H9 (cell line): ENCODE measurements at regions not wholly inside any gene's neighbourhood (a gene's known extent, or its start where the extent isn't known, plus 50 kb on each side); places are given as distances from the start of the nearest gene placed in this dataset.

ENCODE experiments used
- DNase-seq: peaks from one replicate; pipeline ENCODE4 v3.0.0-alpha.2; 2017
- H2AFZ ChIP-seq: one replicate; pipeline ENCODE4 v1.6.1; 2013; ENCODE audit warnings: mild to moderate bottlenecking, low read length, control low read depth, moderate library complexity
- H2AK5ac ChIP-seq: 2 replicates; pipeline ENCODE4 v1.6.1; 2013; ENCODE audit warnings: low read length, control low read depth, mixed read lengths; ENCODE audit not compliant: insufficient read length
- H2BK120ac ChIP-seq: one replicate; pipeline ENCODE4 v1.6.1; 2013; ENCODE audit warnings: low read depth, mild to moderate bottlenecking, low read length, control low read depth, inconsistent platforms; ENCODE audit not compliant: poor library complexity, severe bottlenecking
- H2BK12ac ChIP-seq: 2 replicates; pipeline ENCODE4 v1.6.1; 2013; ENCODE audit warnings: low read length, control low read depth, mixed read lengths, low read depth; ENCODE audit not compliant: insufficient read length
- H2BK15ac ChIP-seq: 2 replicates; pipeline ENCODE4 v1.6.1; 2013; ENCODE audit warnings: low read depth, low read length, control low read depth
- H2BK20ac ChIP-seq: one replicate; pipeline ENCODE4 v1.6.1; 2013; ENCODE audit warnings: low read depth, mild to moderate bottlenecking, low read length, control low read depth, inconsistent platforms; ENCODE audit not compliant: poor library complexity, severe bottlenecking
- H2BK5ac ChIP-seq: 2 replicates; pipeline ENCODE4 v1.6.1; 2013; ENCODE audit warnings: low read length, control low read depth, mixed read lengths; ENCODE audit not compliant: insufficient read length
- H3K14ac ChIP-seq: 2 replicates; pipeline ENCODE4 v1.6.1; 2013; ENCODE audit warnings: low read length, control low read depth; ENCODE audit not compliant: insufficient read depth
- H3K18ac ChIP-seq: 2 replicates; pipeline ENCODE4 v1.6.1; 2013; ENCODE audit warnings: low read depth, mild to moderate bottlenecking, mixed read lengths, low read length, control low read depth; ENCODE audit not compliant: insufficient read length
- H3K23ac ChIP-seq: 2 replicates; pipeline ENCODE4 v1.6.1; 2013; ENCODE audit warnings: low read length, control low read depth, mixed read lengths, low read depth; ENCODE audit not compliant: insufficient read length
- H3K23me2 ChIP-seq: 2 replicates; pipeline ENCODE4 v1.6.1; 2013; ENCODE audit warnings: low read depth, mild to moderate bottlenecking, mixed read lengths, low read length, control low read depth; ENCODE audit not compliant: insufficient read length, poor library complexity, severe bottlenecking
- H3K27ac ChIP-seq: 2 replicates; pipeline ENCODE4 v1.5.1; 2013; ENCODE audit warnings: low read length, control low read depth, mixed read lengths, low read depth; ENCODE audit not compliant: insufficient read length
- H3K27me3 ChIP-seq: 2 replicates; pipeline ENCODE4 v1.6.1; 2013; ENCODE audit warnings: low read length, control low read depth, inconsistent platforms; ENCODE audit not compliant: insufficient read depth
- H3K4ac ChIP-seq: 2 replicates; pipeline ENCODE4 v1.6.1; 2013; ENCODE audit warnings: low read depth, mild to moderate bottlenecking, control low read depth, inconsistent platforms, low read length, moderate library complexity
- H3K4me1 ChIP-seq: 2 replicates; pipeline ENCODE4 v1.6.1; 2013; ENCODE audit warnings: low read length, control low read depth, inconsistent platforms; ENCODE audit not compliant: insufficient read depth
- H3K4me2 ChIP-seq: 2 replicates; pipeline ENCODE4 v1.6.1; 2013; ENCODE audit warnings: low read length, control low read depth, mixed read lengths; ENCODE audit not compliant: insufficient read length, insufficient read depth
- H3K56ac ChIP-seq: 2 replicates; pipeline ENCODE4 v1.6.1; 2013; ENCODE audit warnings: low read depth, mild to moderate bottlenecking, mixed read lengths, low read length, control low read depth; ENCODE audit not compliant: insufficient read length
- H3K79me1 ChIP-seq: 2 replicates; pipeline ENCODE4 v1.6.1; 2013; ENCODE audit warnings: low read depth, mild to moderate bottlenecking, moderate library complexity, low read length, control low read depth, inconsistent platforms; ENCODE audit not compliant: insufficient read depth, poor library complexity, severe bottlenecking
- H3K79me2 ChIP-seq: 2 replicates; pipeline ENCODE4 v1.6.1; 2013; ENCODE audit warnings: low read length, control low read depth, inconsistent platforms; ENCODE audit not compliant: insufficient read depth
- H3K9ac ChIP-seq: 2 replicates; pipeline ENCODE4 v1.6.1; 2013; ENCODE audit warnings: low read length, control low read depth, mixed read lengths; ENCODE audit not compliant: insufficient read length; ENCODE audit errors: extremely low read depth
- H3K9me3 ChIP-seq: one replicate; pipeline ENCODE4 v1.6.1; 2013; ENCODE audit warnings: low read depth, low read length, inconsistent platforms; ENCODE audit not compliant: control insufficient read depth
- H3T11ph ChIP-seq: one replicate; pipeline ENCODE4 v1.6.1; 2013; ENCODE audit warnings: mild to moderate bottlenecking, low read length, control low read depth, inconsistent platforms
- H4K20me1 ChIP-seq: one replicate; pipeline ENCODE4 v1.6.1; 2013; ENCODE audit not compliant: control insufficient read depth, insufficient read length, insufficient read depth
- H4K5ac ChIP-seq: 2 replicates; pipeline ENCODE4 v1.6.1; 2013; ENCODE audit warnings: low read depth, mild to moderate bottlenecking, mixed read lengths, low read length, control low read depth; ENCODE audit not compliant: insufficient read length
- H4K8ac ChIP-seq: replicated peaks from 2 replicates; pipeline ENCODE4 v1.6.1; 2013; ENCODE audit warnings: low read length, control low read depth, mixed read lengths, low read depth; ENCODE audit not compliant: insufficient read length
- H4K91ac ChIP-seq: 2 replicates; pipeline ENCODE4 v1.6.1; 2013; ENCODE audit warnings: low read depth, mild to moderate bottlenecking, moderate library complexity, mixed read lengths, low read length, control low read depth; ENCODE audit not compliant: insufficient read length
- H3K27ac Mint-ChIP-seq, 3 experiments: 2 replicates in 2 of 3; 3 replicates in 1 of 3; pipeline ENCODE4 v1.8.0; 2020 to 2021; ENCODE audit warnings: mixed read lengths in 3 of 3, mild to moderate bottlenecking in 1 of 3, moderate library complexity in 1 of 3
- H3K27me3 Mint-ChIP-seq: 2 replicates; pipeline ENCODE4 v1.8.0; 2021; ENCODE audit warnings: low read depth, mild to moderate bottlenecking, moderate library complexity, mixed read lengths
- H3K36me3 Mint-ChIP-seq, 3 experiments: 2 replicates in 2 of 3; 3 replicates in 1 of 3; pipeline ENCODE4 v1.8.0; 2020 to 2021; ENCODE audit warnings: low read depth in 3 of 3, mixed read lengths in 3 of 3; ENCODE audit not compliant: insufficient read depth in 1 of 3
- H3K4me1 Mint-ChIP-seq, 2 experiments: 2 replicates each; pipeline ENCODE4 v1.8.0; 2020; ENCODE audit warnings: mixed read lengths in 2 of 2
- H3K4me3 Mint-ChIP-seq, 2 experiments: 2 replicates in 1 of 2; 3 replicates in 1 of 2; pipeline ENCODE4 v1.8.0; 2020 to 2021; ENCODE audit warnings: mild to moderate bottlenecking in 2 of 2, mixed read lengths in 2 of 2, moderate library complexity in 1 of 2
- H3K9me3 Mint-ChIP-seq, 2 experiments: 2 replicates in 1 of 2; 3 replicates in 1 of 2; pipeline ENCODE4 v1.8.0; 2020; ENCODE audit warnings: mild to moderate bottlenecking in 2 of 2, mixed read lengths in 2 of 2, moderate library complexity in 1 of 2
- CTCF ChIP-seq: fragments of 200-600 bp; sonication (generic); conservative IDR thresholded peaks from 3 replicates; pipeline ENCODE4 v1.8.0; 2021; ENCODE audit warnings: antibody characterized with exemption, mild to moderate bottlenecking
- WGBS: extraction: QIAGEN DNeasy Blood & Tissue Kit; methylation state at CpG from one replicate; pipeline ENCODE4 v1.1.7; 2013; ENCODE audit warnings: missing lambda C conversion rate, low lambda C conversion rate, mixed read lengths; ENCODE audit not compliant: insufficient read length; ENCODE audit errors: extremely low coverage; 5-methylcytosine and 5-hydroxymethylcytosine counted together

GRCh38 chrX:140860718-140861117, 141.7 kb upstream of the SPANXB1 start:
- no CpG with 5 or more reads among the region's 9 CpGs for WGBS
- peaks cover 58 to 69% of the 10 kb centered on the region in 2 experiments for H3K9me3 Mint-ChIP-seq
- no peaks in the 10 kb centered on the region for H3K23me2 ChIP-seq

More at GRCh38 chrX:140860718-140861117, 141.7 kb upstream of the SPANXB1 start:
- Histone ChIP-seq H2BK120ac (no peak overlapping the region), H2AK5ac (no peak overlapping the region), H3K79me2 (no peaks in the 10 kb centered on the region), H2BK20ac (no peak overlapping the region), H3K27ac (no peak overlapping the region), H3K4me1 (no peaks in the 10 kb centered on the region), H2BK12ac (no peak overlapping the region), H4K91ac (no peak overlapping the region), H3K56ac (no peak overlapping the region), H4K8ac (no peak overlapping the region), H3K23ac (no peak overlapping the region), H3K27me3 (no peaks in the 10 kb centered on the region), H3K14ac (no peak overlapping the region), H2AFZ (no peak overlapping the region), H3K4ac (no peak overlapping the region), H3T11ph (no peak overlapping the region), H4K20me1 (no peaks in the 10 kb centered on the region), H4K5ac (no peak overlapping the region), H3K4me2 (no peak overlapping the region), H3K9ac (no peak overlapping the region), H3K18ac (no peak overlapping the region), H3K79me1 (no peaks in the 10 kb centered on the region), H2BK5ac (no peak overlapping the region), H3K9me3 (no peaks in the 10 kb centered on the region), H2BK15ac (no peak overlapping the region)
- H3K4me3 Mint-ChIP-seq: no peak overlapping the region
- no peak for DNase-seq
- H3K27me3 Mint-ChIP-seq: no peaks in the 10 kb centered on the region
- no peak overlapping the region for H3K27ac Mint-ChIP-seq
- H3K36me3 Mint-ChIP-seq: peaks cover 3 to 8% (median 6%) of the 10 kb centered on the region in 3 experiments; a peak in 4 of 7 replicates
- no peaks in the 10 kb centered on the region for H3K4me1 Mint-ChIP-seq
- no peak for TF ChIP-seq CTCF
